Activated T-helper 2 cell treated with anti-CD3 and anti-CD28 coated beads, Interferon-gamma antibody, Interleukin-2, Interleukin-4, amounts not matched to agents 10 μg/mL and 5 μg/mL and 100 μg/mL, durations not matched to agents 14 hours and 24 hours and 36 hours (primary cell): ENCODE measurements at regions not wholly inside any gene's neighbourhood (a gene's known extent, or its start where the extent isn't known, plus 50 kb on each side); places are given as distances from the start of the nearest gene placed in this dataset.
"Not testable (repeated sequence)": the region's sequence is repeated elsewhere in the genome, so short reads cannot be mapped to it uniquely, and the experiment has no call there.

Experiments used
- DNase-seq: peaks from one replicate; pipeline ENCODE4 v3.0.0; 2021; ENCODE audit warnings: low spot score
- H3K27ac Mint-ChIP-seq: one replicate; pipeline ENCODE4 v1.8.0; 2021; ENCODE audit warnings: mixed read lengths
- H3K27me3 Mint-ChIP-seq: one replicate; pipeline ENCODE4 v1.8.0; 2021; ENCODE audit warnings: low read depth, mixed read lengths
- H3K36me3 Mint-ChIP-seq: one replicate; pipeline ENCODE4 v1.8.0; 2021; ENCODE audit warnings: low read depth, mixed read lengths
- H3K4me1 Mint-ChIP-seq: one replicate; pipeline ENCODE4 v1.8.0; 2021; ENCODE audit warnings: low read depth, mixed read lengths
- H3K4me3 Mint-ChIP-seq: one replicate; pipeline ENCODE4 v1.8.0; 2021; ENCODE audit warnings: low read depth, mild to moderate bottlenecking, moderate library complexity, mixed read lengths
- H3K9me3 Mint-ChIP-seq: one replicate; pipeline ENCODE4 v1.8.0; 2021; ENCODE audit warnings: mixed read lengths
- intact Hi-C: fragments of 100-400 bp; cut with micrococcal nuclease; formaldehyde crosslinking; loops from one replicate; pipeline ENCODE4 v1.15.1; 2023

DNA sequence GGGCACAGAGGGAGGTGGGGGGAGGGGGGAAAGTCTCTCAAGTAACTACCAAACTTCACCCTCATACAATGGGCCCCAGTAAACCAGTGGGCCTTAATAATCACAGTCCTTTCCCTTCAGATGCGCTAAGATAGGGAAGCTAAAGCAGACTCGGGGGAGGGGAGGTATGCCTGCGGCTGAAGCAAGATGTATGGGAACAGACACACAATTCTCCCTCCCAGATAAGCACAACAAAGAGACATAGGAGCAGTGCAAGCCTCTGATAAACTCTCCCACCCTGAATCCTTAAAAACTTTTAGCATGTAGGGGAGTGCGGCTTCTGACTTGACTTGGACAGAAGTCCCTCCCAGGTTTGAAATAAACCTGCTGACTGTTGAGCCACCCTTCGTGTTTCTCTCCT is 54.7 kb downstream of the PROP1 start:
- H3K4me3 Mint-ChIP-seq, intact Hi-C loops, DNase-seq, H3K4me1 Mint-ChIP-seq, H3K27ac Mint-ChIP-seq, H3K36me3 Mint-ChIP-seq, H3K9me3 Mint-ChIP-seq: not testable (repeated sequence)
- H3K27me3 Mint-ChIP-seq, result peaks cover 14% of the 10 kb centered on the region

- H3K9me3 Mint-ChIP-seq, intact Hi-C loops, DNase-seq, H3K27ac Mint-ChIP-seq, H3K4me1 Mint-ChIP-seq, H3K36me3 Mint-ChIP-seq: not testable (repeated sequence)
- Mint-ChIP-seq H3K4me3 (peak overlapping the region; percentile 56), H3K27me3 (peaks cover 14% of the 10 kb centered on the region)
These were observed 56.5 kb downstream of the PROP1 start for GRCh38 chr5:177939246-177940171.

- H3K27me3 Mint-ChIP-seq, result peaks cover 14% of the 10 kb centered on the region
- H3K9me3 Mint-ChIP-seq, intact Hi-C loops, H3K27ac Mint-ChIP-seq, H3K36me3 Mint-ChIP-seq, H3K4me3 Mint-ChIP-seq, DNase-seq, H3K4me1 Mint-ChIP-seq: not testable (repeated sequence)
These were observed 57.3 kb downstream of the PROP1 start for GRCh38 chr5:177938767-177939166.

DNA sequence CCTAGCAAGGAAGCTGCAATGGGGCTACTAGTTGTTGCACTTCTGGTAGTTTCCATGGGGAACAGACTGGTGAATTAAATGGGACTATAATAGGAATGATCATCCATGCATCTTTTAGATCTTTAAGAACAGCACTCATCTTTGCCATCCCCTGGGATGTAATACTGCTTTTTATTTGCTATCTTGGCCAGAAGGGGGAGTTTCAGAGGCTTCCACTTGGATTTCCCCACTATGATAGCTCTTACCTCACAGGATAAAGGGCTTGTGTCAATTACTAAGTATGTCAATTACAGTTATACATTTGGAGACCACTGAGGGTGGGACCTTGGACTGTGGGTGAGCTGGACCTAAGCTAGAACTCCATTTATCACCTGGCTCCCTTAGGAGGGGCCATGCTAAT is 61.8 kb downstream of the PROP1 start:
- H3K9me3 Mint-ChIP-seq, H3K27ac Mint-ChIP-seq: not testable (repeated sequence)

GRCh38 chr5:177930269-177931022 is 65.6 kb downstream of the PROP1 start:
- H3K4me3 Mint-ChIP-seq, H3K9me3 Mint-ChIP-seq, DNase-seq, intact Hi-C loops, H3K4me1 Mint-ChIP-seq, H3K27me3 Mint-ChIP-seq, H3K36me3 Mint-ChIP-seq, H3K27ac Mint-ChIP-seq: not testable (repeated sequence)

More for the DNA sequence above, 61.8 kb downstream of the PROP1 start:
- H3K4me1 Mint-ChIP-seq, H3K27me3 Mint-ChIP-seq, H3K4me3 Mint-ChIP-seq, DNase-seq, H3K36me3 Mint-ChIP-seq, intact Hi-C loops: not testable (repeated sequence)

GRCh38 chr5:177929618-177930017 is 66.4 kb downstream of the PROP1 start:
- H3K36me3 Mint-ChIP-seq, H3K4me1 Mint-ChIP-seq, intact Hi-C loops, H3K27me3 Mint-ChIP-seq, H3K4me3 Mint-ChIP-seq, DNase-seq, H3K9me3 Mint-ChIP-seq, H3K27ac Mint-ChIP-seq: not testable (repeated sequence)

DNA sequence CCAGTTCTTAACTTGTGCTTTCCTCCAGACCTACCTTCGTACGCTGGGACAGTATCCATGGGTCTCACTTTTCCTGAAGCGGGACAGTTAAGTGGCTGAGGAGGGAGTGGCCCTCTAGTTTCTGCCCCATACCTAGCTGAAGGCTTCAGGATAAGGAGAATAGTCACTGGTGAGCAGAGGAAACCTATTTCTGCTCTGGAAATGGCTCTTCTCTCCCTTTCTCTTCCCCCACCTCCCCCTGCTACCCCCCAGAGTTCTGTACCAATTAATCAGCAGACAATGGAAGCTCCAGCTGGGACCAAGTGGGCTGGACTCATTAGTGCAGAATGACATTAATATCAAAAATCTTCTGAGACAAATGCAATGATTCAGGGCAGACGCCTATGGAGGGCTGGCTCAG is 68.5 kb downstream of the PROP1 start:
- DNase-seq, H3K9me3 Mint-ChIP-seq, H3K4me1 Mint-ChIP-seq, H3K4me3 Mint-ChIP-seq, H3K36me3 Mint-ChIP-seq, H3K27ac Mint-ChIP-seq, intact Hi-C loops, H3K27me3 Mint-ChIP-seq: not testable (repeated sequence)

DNA sequence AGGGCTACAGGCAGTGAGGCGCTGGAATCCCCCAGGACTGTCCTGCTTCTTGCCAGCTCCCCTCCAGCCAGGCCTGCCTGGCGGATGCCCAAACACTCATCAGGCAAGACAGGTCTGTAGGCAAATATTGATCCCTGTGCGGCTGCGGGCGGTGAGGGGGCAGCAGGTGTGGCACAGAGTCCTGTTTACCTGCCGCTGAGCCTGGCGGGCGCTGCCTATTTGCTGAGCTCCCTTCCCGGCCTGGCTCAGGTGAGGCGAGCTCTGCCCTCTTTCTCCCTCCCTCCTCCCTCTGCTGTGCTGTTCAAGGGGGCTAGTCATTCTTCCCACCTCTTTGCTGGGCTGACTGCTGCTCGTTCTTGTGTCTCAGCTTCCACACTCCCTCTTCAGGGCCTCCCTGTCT is 71.5 kb downstream of the PROP1 start:
- H3K4me3 Mint-ChIP-seq, H3K9me3 Mint-ChIP-seq, intact Hi-C loops, H3K36me3 Mint-ChIP-seq, H3K27me3 Mint-ChIP-seq, H3K27ac Mint-ChIP-seq, DNase-seq, H3K4me1 Mint-ChIP-seq: not testable (repeated sequence)

DNA sequence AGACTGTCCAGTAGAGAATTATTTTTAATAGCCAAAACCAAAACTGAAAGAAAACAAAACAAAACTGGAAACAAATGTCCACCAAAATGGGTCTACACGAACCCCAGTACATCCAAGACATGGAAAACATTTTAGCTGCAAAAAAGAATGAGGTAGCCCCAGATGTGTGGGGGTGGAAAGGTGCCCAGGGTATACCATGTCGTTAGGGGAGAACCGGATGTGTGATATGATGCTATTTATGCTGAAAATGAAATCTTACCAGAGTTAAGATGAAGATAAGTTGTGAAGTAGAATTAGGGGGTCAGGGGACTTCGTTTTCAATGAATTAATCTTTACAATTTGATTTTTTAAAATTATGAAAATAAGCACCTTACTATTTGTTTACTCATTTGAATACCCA is 72.2 kb downstream of the PROP1 start:
- H3K27me3 Mint-ChIP-seq, DNase-seq, H3K4me1 Mint-ChIP-seq, H3K9me3 Mint-ChIP-seq, intact Hi-C loops, H3K27ac Mint-ChIP-seq, H3K36me3 Mint-ChIP-seq, H3K4me3 Mint-ChIP-seq: not testable (repeated sequence)

DNA sequence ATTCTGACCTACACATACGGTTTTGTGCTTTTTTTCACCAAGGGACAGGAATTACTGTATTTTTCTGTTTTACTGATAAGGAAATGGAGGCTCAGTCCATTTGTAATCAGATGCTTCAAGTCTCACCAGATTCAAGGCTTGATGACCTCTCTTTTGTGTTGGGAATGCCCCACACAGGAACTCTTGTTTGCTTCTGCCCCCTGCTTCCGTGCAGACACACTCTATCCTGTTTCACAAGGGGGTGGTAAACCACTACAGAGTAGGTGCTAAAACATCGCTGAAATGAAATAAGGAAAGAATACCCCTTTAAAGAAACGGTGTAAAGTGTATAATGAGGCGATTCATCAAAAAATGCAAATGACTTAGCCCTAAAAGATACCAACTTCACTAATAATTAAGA is 72.9 kb downstream of the PROP1 start:
- H3K27ac Mint-ChIP-seq, H3K36me3 Mint-ChIP-seq, H3K9me3 Mint-ChIP-seq, H3K4me1 Mint-ChIP-seq, H3K4me3 Mint-ChIP-seq, intact Hi-C loops, DNase-seq, H3K27me3 Mint-ChIP-seq: not testable (repeated sequence)

DNA sequence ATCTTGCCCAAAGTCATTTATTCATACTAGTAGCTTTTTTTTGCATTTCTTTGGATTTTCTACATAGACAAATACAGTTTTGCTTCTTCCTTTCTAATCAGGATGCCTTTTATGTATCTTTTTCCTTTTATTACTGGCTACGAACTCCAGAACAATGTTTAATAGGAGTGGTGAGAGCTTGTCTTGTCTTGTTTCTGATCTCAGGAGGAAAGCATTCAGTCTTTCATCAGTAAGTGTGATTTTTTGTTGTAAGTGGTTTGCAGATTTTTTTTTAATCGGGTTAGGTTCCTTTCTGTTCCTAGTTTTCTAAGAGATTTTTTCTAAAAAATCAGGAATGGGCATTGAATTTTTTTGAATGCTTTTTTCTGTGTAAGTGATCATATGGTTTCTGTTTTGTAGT is 86.8 kb downstream of the PROP1 start:
- H3K27me3 Mint-ChIP-seq, H3K4me3 Mint-ChIP-seq, H3K36me3 Mint-ChIP-seq, H3K9me3 Mint-ChIP-seq, DNase-seq, H3K27ac Mint-ChIP-seq, H3K4me1 Mint-ChIP-seq, intact Hi-C loops: not testable (repeated sequence)

DNA sequence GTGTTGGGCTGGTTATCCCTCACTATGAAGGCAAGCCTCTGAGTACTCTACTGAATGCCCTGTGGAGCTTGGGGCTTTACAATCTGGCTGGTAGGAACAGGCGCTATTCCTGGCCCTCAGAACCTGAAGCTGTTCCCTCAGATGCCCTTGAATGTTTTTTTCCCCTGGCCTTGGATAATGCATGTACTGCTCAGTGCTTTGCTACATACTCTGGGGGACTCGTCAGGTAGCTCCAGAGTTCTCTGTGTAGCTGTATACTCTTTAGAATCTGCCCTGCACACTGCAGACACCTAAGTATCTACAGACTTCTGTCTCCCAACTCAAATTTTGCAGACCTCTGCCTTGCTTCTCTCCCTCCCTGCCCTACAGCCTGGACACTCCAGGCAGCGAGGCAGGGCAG is 93.2 kb downstream of the PROP1 start:
- H3K36me3 Mint-ChIP-seq, intact Hi-C loops, H3K27ac Mint-ChIP-seq, H3K9me3 Mint-ChIP-seq, H3K4me1 Mint-ChIP-seq, DNase-seq, H3K27me3 Mint-ChIP-seq, H3K4me3 Mint-ChIP-seq: not testable (repeated sequence)

- DNase-seq, intact Hi-C loops, H3K4me1 Mint-ChIP-seq, H3K27ac Mint-ChIP-seq, H3K36me3 Mint-ChIP-seq, H3K27me3 Mint-ChIP-seq, H3K4me3 Mint-ChIP-seq, H3K9me3 Mint-ChIP-seq: not testable (repeated sequence)
These were observed 96.0 kb downstream of the PROP1 start for GRCh38 chr5:177900066-177900465.
